AG04450 (cell line): ENCODE measurements at regions not wholly inside any gene's neighbourhood (a gene's known extent, or its start where the extent isn't known, plus 50 kb on each side); places are given as distances from the start of the nearest gene placed in this dataset.

Experiments used
- CTCF ChIA-PET: fragments of 300-600, 350-600 bp; formaldehyde crosslinking; extraction: SDS; loops from one replicate; lab custom pipeline; 2022; ENCODE audit warnings: antibody characterized with exemption, inconsistent platforms; lab: Charles Lee
- POLR2A ChIA-PET: fragments of 350-600 bp; formaldehyde crosslinking; extraction: SDS; loops from one replicate; lab custom pipeline; 2021; ENCODE audit warnings: antibody characterized with exemption, inconsistent platforms; lab: Yijun Ruan, JAX
- DNase-seq: peaks from one replicate; pipeline ENCODE4 v3.0.0-alpha.2; 2011; ENCODE audit warnings: low read depth, low spot score
- H3K27ac ChIP-seq: one replicate; pipeline ENCODE4 v1.5.1; 2012; ENCODE audit warnings: low read depth, low read length, control low read depth
- H3K27me3 ChIP-seq: one replicate; pipeline ENCODE4 v1.6.0; 2012; ENCODE audit warnings: low read length; ENCODE audit not compliant: control insufficient read depth, insufficient read depth
- H3K4me3 ChIP-seq: 2 replicates; pipeline ENCODE4 v1.5.1; 2011; ENCODE audit warnings: mild to moderate bottlenecking, low read depth, low read length, control low read depth
- H3K9me3 ChIP-seq: 2 replicates; pipeline ENCODE4 v1.5.1; 2012; ENCODE audit warnings: low read length; ENCODE audit not compliant: control insufficient read depth, insufficient read depth
- CTCF ChIP-seq: IDR thresholded peaks from 2 replicates; pipeline ENCODE4 v1.5.1; 2011; ENCODE audit warnings: low read depth, low read length, control low read depth, inconsistent platforms

- no peaks in the 10 kb centered on the region for H3K27me3 ChIP-seq
- H3K27ac ChIP-seq, result no peak overlapping the region
- CTCF ChIA-PET, result no interaction called here
- no peak overlapping the region for H3K4me3 ChIP-seq
- H3K9me3 ChIP-seq, result no peaks in the 10 kb centered on the region
- POLR2A ChIA-PET, result no interaction called here
- TF ChIP-seq CTCF, result no peak
- no peak for DNase-seq
These were observed 90.5 kb upstream of the LUZP2 start for GRCh38 chr11:24406389-24406788.

GRCh38 chr11:24406980-24407379 lies 89.9 kb upstream of the LUZP2 start:
- POLR2A ChIA-PET, result no interaction called here
- no peaks in the 10 kb centered on the region for H3K27me3 ChIP-seq
- no peak for DNase-seq
- no peak overlapping the region for H3K27ac ChIP-seq
- CTCF ChIA-PET, result no interaction called here
- TF ChIP-seq CTCF, result no peak
- no peak overlapping the region for H3K4me3 ChIP-seq
- H3K9me3 ChIP-seq, result no peaks in the 10 kb centered on the region

- POLR2A ChIA-PET, result no interaction called here
- no peaks in the 10 kb centered on the region for H3K9me3 ChIP-seq
- CTCF ChIA-PET, result no interaction called here
- no peak overlapping the region for H3K27ac ChIP-seq
- H3K27me3 ChIP-seq, result no peaks in the 10 kb centered on the region
- no peak overlapping the region for H3K4me3 ChIP-seq
- no peak for DNase-seq
- TF ChIP-seq CTCF, result no peak
These were observed 89.1 kb upstream of the LUZP2 start for GRCh38 chr11:24407733-24408132.

GRCh38 chr11:24408202-24408601 lies 88.7 kb upstream of the LUZP2 start:
- no peak for DNase-seq
- no peaks in the 10 kb centered on the region for H3K27me3 ChIP-seq
- H3K4me3 ChIP-seq, result no peak overlapping the region
- no peaks in the 10 kb centered on the region for H3K9me3 ChIP-seq
- POLR2A ChIA-PET, result no interaction called here
- no peak overlapping the region for H3K27ac ChIP-seq
- TF ChIP-seq CTCF, result no peak
- CTCF ChIA-PET, result no interaction called here

- no peak for TF ChIP-seq CTCF
- CTCF ChIA-PET, result interaction anchor here (0.6 kb wide), 2 partner anchors 173 to 1538 kb away, joined by 3 to 4 read pairs; no protein-coding TSS in a partner anchor
These were observed 85.1 kb upstream of the LUZP2 start for GRCh38 chr11:24411791-24412190.

More at GRCh38 chr11:24411791-24412190, 85.1 kb upstream of the LUZP2 start:
- no peak overlapping the region for H3K4me3 ChIP-seq
- H3K27me3 ChIP-seq, result no peaks in the 10 kb centered on the region
- POLR2A ChIA-PET, result no interaction called here
- DNase-seq, result no peak
- H3K9me3 ChIP-seq, result peaks cover 4% of the 10 kb centered on the region; the same call in 1 of the 2 replicates
- H3K27ac ChIP-seq, result no peak overlapping the region
